ENCODE measurements at regions not wholly inside any gene's neighbourhood (a gene's known extent, or its start where the extent isn't known, plus 50 kb on each side); places are given as distances from the start of the nearest gene placed in this dataset.
"Not testable (repeated sequence)": the region's sequence is repeated elsewhere in the genome, so short reads cannot be mapped to it uniquely, and the experiment has no call there.

GRCh38 chr3:191975936-191976335, 515.0 kb downstream of the PYDC2 start:
- TF ChIP-seq, protein P1, sequence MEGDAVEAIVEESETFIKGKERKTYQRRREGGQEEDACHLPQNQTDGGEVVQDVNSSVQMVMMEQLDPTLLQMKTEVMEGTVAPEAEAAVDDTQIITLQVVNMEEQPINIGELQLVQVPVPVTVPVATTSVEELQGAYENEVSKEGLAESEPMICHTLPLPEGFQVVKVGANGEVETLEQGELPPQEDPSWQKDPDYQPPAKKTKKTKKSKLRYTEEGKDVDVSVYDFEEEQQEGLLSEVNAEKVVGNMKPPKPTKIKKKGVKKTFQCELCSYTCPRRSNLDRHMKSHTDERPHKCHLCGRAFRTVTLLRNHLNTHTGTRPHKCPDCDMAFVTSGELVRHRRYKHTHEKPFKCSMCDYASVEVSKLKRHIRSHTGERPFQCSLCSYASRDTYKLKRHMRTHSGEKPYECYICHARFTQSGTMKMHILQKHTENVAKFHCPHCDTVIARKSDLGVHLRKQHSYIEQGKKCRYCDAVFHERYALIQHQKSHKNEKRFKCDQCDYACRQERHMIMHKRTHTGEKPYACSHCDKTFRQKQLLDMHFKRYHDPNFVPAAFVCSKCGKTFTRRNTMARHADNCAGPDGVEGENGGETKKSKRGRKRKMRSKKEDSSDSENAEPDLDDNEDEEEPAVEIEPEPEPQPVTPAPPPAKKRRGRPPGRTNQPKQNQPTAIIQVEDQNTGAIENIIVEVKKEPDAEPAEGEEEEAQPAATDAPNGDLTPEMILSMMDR (IDR thresholded peaks at IDR 0.05; ENCODE audit: extremely low read depth, insufficient read depth, missing control alignments), result no peak
- DNase-seq (ENCODE audit: low spot score), result no peak
- in situ Hi-C loops (cut with MboI; ENCODE audit: low pct_unique_long_range_greater_than_20kb, low sequenced_read_pairs, unreplicated experiment), result no loop called here

- DNase-seq (ENCODE audit: low spot score), result no peak
- in situ Hi-C loops (cut with MboI; ENCODE audit: low pct_unique_long_range_greater_than_20kb, low sequenced_read_pairs, unreplicated experiment), result no loop called here
- TF ChIP-seq, protein P1 (IDR thresholded peaks at IDR 0.05; ENCODE audit: extremely low read depth, insufficient read depth, missing control alignments), result no peak
Observed at GRCh38 chr3:191980443-191980842, 519.5 kb downstream of the PYDC2 start.

DNA sequence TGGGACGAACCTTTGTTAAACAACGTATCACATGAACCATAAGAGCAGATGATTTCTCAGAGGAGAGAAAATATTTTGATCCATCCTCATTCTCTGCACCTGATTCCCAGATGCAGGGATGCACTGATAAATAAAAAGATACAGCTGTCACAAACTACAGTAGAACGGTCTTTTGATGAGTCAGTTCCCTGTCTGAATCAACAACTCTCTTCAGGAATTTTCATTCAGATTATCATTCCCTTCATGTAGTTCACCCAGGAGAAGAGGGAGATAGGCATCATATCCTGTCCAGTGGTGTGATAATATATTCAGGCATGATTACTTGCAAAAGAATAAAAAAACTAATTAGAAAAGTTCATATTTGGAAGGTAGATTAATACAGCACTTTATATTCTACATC, 521.5 kb downstream of the PYDC2 start:
- DNase-seq (ENCODE audit: low spot score), result no peak
- in situ Hi-C loops (cut with MboI; ENCODE audit: low pct_unique_long_range_greater_than_20kb, low sequenced_read_pairs, unreplicated experiment), result no loop called here
- TF ChIP-seq, protein P1 (IDR thresholded peaks at IDR 0.05; ENCODE audit: extremely low read depth, insufficient read depth, missing control alignments), result no peak

- in situ Hi-C loops (cut with MboI; ENCODE audit: low pct_unique_long_range_greater_than_20kb, low sequenced_read_pairs, unreplicated experiment), result no loop called here
- TF ChIP-seq, protein P1 (IDR thresholded peaks at IDR 0.05; ENCODE audit: extremely low read depth, insufficient read depth, missing control alignments), result no peak
Observed at GRCh38 chr3:191985691-191986090, 524.7 kb downstream of the PYDC2 start.

GRCh38 chr3:191987831-191988350, 526.9 kb downstream of the PYDC2 start:
- TF ChIP-seq, protein P1 (IDR thresholded peaks at IDR 0.05; ENCODE audit: extremely low read depth, insufficient read depth, missing control alignments), result no peak
- DNase-seq (ENCODE audit: low spot score), result no peak
- in situ Hi-C loops (cut with MboI; ENCODE audit: low pct_unique_long_range_greater_than_20kb, low sequenced_read_pairs, unreplicated experiment), result no loop called here

More at GRCh38 chr3:191985691-191986090, 524.7 kb downstream of the PYDC2 start:
- no peak for DNase-seq (ENCODE audit: low spot score)

GRCh38 chr3:191993952-191994351, 533.0 kb downstream of the PYDC2 start:
- DNase-seq (ENCODE audit: low spot score); in situ Hi-C loops (cut with MboI; ENCODE audit: low pct_unique_long_range_greater_than_20kb, low sequenced_read_pairs, unreplicated experiment): not testable (repeated sequence)

DNA sequence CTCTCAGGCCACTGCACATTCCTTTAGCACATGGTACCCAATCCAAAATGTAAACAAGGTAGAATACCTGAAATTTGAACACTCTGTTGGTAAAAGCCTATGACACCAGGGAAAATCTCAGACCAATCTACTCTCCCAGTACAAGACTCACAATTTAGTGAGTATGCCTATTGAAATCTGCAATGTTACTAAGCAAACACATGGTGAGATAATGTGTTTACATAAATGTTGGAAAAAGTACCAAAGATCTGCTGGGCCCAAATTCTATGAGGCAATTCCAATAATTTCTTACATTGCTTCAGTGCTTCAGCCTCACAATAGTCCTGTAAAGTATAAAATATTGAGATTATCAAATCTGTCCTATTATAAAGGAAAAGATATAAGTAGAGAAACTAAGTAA, 536.1 kb downstream of the PYDC2 start:
- no peak for DNase-seq (ENCODE audit: low spot score)
- in situ Hi-C loops (cut with MboI; ENCODE audit: low pct_unique_long_range_greater_than_20kb, low sequenced_read_pairs, unreplicated experiment), result no loop called here
- TF ChIP-seq, protein P1 (IDR thresholded peaks at IDR 0.05; ENCODE audit: extremely low read depth, insufficient read depth, missing control alignments), result no peak
